HG02642 (cell line): ENCODE measurements at regions not wholly inside any gene's neighbourhood (a gene's known extent, or its start where the extent isn't known, plus 50 kb on each side); places are given as distances from the start of the nearest gene placed in this dataset.
"Not testable (repeated sequence)": the region's sequence is repeated elsewhere in the genome, so short reads cannot be mapped to it uniquely, and the experiment has no call there.

Experiments
- ATAC-seq: cut with Tn5 transposase; IDR thresholded peaks from one replicate; pipeline ENCODE4 v1.9.1; 2021; ENCODE audit warnings: mild to moderate bottlenecking; ENCODE audit not compliant: unreplicated experiment, poor library complexity

- ATAC-seq: no peak
Measured at GRCh38 chr10:78657163-78657861, 411.5 kb upstream of the ZMIZ1 start.

DNA sequence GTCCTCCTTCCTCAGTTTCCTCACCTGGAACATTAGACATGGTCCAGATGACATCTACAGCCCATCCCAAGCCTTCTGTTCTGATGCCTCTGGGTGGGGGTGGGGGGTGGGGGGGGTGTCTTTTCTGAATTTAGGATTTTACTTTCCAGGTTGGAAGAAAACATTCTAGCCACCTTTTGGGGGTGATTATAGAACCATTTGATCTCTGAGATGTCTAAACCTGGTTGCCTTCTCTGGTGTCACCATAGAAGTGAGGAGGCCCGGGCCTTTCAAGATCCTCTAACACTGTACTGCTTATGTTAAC, 411.0 kb upstream of the ZMIZ1 start:
- no peak for ATAC-seq

DNA sequence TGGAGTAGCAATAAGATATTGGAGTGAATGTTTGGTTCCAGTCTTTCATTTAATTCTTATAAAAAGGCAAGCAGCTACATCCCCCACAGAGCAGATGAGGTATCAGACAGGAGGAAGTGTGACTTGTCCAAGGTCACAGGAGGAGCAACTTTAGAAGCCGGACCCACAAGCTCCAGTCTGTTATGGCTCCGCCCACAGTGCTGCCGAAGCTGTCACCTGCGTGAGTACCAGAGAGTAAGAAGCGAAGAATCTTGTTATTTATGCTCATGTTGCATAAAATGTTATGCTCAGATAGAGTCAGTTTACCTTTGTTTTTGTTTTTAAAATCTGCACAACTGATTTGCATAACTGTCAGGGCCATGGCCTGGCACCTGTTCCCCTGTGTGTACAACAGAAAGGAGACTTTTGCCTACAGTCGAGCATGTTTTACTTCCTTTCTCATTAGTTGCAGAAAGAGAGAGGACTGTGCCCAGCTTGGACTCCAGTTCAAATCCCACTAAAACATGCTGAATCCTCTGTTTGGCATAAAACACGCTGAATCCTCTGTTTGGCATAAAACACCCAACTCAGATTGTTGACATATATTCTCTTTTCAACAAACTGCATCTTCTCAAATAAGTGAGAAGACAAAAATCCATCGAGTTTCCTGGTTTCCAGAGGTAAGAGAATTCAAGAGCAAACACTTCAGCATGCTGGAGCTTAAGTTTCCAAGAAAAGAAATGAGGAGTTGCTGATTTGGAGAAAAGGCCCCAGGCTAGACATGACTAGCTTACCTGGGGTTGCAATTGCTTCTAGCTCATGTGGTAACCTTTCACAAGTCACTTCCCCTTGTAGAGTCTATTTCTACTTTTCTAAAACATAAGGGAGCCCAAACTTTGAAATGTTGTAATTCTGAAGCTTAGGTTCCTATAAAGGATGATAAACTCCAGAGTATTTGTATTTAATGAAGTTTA, 409.8 kb upstream of the ZMIZ1 start:
- peak; percentile 67 for ATAC-seq

GRCh38 chr10:78659598-78659967, 409.2 kb upstream of the ZMIZ1 start:
- ATAC-seq: no peak

- no peak for ATAC-seq
Measured at GRCh38 chr10:78660446-78661106, 408.2 kb upstream of the ZMIZ1 start.

DNA sequence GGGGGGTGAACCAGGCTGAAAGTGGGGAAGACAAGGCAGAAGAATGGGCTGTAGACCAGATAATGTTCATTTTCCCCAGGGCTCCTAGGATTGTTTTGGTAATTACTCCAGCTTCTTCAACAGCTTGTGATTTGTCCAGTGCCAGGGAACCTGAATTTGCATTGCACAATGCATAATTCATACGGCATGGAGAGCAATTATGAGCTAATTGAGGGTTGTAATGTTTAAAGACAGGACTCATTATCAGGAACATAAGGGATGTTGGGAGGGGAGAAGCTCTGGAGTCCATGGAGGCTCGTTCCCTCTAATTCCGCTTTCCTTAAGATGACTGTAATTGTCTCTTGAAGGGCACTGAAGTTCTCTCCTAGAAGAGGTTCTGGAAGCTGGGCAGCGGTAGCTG, 405.0 kb upstream of the ZMIZ1 start:
- no peak for ATAC-seq

DNA sequence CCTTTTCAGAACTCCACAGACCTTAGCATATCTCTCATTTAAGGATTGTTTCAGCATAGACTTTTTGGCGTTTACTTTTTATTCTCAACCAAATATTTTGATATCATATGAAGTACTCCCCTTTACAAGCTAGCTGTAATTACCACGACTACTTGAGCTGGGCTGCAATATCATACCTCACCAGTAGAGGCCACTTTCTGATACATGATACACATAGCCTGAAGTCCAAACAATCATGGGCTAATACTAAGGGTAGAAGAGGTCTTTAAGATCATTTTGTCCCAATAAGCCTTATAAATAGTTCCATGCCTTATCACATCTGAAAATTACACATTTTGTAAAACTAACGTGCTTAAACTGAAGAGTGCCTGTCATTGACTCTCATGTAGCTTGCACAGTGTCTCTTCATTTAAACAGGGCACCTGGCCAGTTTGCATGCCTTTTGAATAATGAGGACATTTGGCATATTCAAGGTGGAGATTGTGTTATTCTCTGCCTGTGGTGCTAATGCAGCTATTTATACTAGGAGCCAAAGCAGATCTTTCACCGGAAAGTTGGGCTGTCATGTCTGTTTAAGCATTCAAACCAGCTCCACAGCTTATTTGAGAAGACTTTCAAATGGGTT, 403.7 kb upstream of the ZMIZ1 start:
- ATAC-seq: no peak

- no peak for ATAC-seq
Measured at GRCh38 chr10:78672918-78673317, 395.8 kb upstream of the ZMIZ1 start.

- ATAC-seq: not testable (repeated sequence)
Measured at GRCh38 chr10:78681141-78681540, 387.6 kb upstream of the ZMIZ1 start.

GRCh38 chr10:78681986-78682385, 386.8 kb upstream of the ZMIZ1 start:
- not testable (repeated sequence) for ATAC-seq

DNA sequence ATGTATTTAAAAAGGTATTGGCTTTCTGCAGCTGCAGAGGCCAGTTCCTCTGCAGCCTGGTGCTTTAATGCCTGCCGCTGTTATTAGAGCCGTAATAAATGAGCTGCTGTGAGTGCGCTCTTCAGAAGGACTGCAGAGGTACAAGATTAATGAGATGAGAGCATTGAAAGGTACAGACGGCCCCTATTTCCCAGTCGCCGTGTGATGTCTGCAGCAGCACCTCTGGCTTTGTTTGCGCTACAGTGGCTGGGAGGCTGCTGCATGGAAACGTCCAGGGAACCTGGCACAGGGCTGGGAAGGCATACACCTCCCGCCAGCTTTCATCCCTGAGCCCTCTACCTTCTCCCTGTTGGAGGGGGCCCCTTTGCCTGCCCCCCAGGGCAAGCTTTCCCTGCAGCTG, 383.8 kb upstream of the ZMIZ1 start:
- no peak for ATAC-seq

DNA sequence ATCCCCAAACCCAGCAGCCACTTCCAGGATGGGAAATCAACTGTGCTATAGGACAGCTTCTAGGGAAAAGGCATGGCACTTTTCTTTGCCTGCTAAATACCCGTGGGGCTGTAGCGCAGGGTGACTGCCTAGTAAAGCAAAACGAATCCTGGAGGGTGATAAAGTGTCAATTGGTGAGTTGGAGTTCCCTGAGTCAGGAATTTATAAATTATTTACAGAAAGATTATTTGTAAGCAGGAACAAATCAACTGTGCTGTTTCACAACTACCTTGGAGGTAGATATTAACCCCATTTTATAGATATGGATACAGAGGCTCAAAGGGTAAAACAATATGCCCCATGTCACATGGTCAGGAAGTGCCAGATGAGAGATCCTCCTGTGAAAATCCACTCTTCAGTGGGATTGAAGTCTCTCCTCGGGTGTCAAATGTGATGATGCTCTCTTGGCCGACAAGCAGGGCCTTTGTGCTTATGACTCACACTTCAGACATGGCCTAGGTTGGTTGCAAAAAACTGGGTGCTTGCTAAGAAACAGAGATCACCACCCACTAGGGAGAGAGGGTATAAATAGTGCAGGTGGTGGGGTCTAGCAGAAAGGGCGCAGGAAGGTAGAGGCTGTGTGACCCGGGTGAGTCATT, 383.2 kb upstream of the ZMIZ1 start:
- no peak for ATAC-seq

DNA sequence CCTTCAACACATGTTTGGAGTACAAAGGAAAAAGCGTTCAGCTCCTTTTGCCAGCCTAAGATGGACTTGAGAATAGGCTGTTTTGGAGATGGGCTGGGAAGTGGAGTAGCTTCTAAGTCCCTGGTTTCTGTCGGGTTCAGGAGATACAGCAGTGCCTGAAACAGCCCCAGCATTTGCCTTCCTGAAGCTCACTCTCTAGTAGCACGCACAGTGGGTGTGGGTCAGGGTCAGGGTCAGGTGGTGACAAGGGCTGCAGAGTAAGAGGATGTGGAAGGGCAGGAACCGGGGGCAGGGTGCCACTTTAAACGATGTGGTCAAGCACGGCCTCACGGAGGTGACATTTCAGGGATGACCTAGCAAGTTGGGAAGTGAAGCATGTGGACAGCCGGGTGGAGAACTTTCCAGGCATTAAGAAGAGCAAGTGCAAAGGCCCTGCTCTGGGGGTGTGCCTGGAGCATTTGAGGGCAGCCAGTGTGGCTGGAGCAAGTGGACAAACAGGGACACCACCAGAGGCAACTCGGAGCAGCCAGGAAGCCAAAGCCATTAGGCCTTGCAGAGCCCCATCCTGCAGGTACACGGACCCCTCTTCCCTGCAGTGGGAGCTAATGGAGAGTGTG, 382.2 kb upstream of the ZMIZ1 start:
- ATAC-seq: no peak

DNA sequence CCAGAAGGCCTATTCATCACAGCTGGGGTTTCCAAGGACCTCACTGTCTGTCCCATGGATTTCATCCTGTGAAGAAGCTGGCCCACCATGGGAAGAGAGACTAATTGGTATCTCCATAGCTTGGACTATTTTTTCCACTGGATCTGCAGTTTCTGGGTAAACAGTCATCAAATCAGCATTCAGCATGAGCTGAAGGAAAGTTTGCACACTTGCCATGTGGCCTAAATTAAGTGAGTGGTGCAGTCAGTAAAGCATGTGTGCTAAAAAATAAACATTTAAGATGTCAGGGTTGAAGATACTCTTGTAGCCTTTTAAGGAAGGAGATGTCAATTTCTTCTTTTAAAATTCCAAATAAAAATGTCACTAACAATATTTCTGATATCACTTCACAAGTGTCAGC, 381.1 kb upstream of the ZMIZ1 start:
- no peak for ATAC-seq

GRCh38 chr10:78688230-78688900, 380.4 kb upstream of the ZMIZ1 start:
- no peak for ATAC-seq

- no peak for ATAC-seq
Measured at GRCh38 chr10:78688901-78689583, 379.7 kb upstream of the ZMIZ1 start.

GRCh38 chr10:78689584-78689935, 379.2 kb upstream of the ZMIZ1 start:
- ATAC-seq: no peak

DNA sequence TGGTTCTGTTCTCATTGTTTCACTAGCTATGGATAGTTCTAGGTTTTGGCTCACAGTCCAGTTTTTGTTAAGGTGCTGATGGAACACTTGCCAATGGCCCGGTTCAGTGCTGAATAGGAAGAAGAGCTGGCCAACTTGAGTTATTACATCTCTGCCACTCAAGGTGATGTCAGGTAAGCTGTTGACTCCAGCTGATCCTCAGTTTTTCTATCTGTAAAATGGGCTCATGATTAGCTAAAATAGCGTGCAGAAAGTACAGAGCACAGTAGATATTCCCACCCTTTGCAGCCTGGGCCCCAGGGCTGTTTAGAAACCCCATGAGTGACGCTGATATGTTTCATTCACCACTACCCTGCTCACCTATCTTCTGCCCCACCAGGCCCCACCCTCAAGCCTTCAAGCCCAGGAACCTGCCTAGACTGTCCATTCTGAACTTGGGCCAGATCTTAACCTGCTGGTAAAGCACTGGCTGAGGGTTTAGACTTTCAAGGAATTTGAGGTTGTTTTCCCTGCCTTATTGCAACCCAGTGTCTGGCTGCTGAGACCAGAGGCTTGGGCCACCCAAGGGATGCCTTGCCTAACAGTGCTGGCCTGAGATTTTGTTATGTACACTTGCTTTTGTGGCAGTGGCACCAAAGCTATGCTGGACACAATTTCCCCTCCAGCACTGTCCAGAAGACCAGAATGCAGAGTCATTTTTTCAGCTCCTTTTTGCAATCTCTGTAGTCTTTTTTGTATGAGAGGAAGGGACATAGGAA, 378.2 kb upstream of the ZMIZ1 start:
- ATAC-seq: no peak
